ENCODE measurements at regions not wholly inside any gene's neighbourhood (a gene's known extent, or its start where the extent isn't known, plus 50 kb on each side); places are given as distances from the start of the nearest gene placed in this dataset.
A peak's percentile ranks its signal among the peaks of the same experiment; 100 is the strongest.

DNA sequence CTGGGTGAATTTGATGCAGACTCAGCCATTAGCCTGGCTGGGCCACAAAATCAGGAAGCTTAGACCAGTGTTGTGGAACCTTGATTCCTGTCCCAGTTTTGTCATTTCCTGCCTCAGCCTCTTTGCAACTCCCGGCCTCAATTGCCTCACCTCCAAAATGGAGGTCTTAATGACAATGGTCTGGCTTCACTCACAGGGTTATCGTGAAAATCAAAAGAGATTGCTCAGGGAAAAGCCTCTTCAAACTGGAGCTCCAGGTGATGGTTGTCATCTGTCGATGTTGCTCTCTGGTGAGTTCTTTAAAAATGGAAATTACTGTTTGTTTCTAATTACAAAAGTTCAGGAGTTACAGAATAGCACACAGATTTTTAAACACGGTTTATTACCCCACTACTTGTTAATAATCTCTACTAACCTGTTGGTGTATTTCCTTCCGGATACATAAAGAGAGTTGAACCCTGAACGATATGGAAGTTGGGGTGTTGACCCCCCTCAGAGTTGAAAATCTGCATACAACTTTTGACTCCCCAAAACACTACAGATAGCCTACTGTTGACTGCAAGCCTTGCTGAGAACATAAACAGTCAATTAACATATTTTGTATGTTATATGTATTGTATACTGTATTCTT, 109.9 kb upstream of the CPEB4 start:
- Histone ChIP-seq H3K9me3 (ENCODE audit: control insufficient read depth, insufficient read depth, low read length) (no peaks in the 10 kb centered on the region), H3K18ac (ENCODE audit: low read depth, low read length) (peak overlapping the region; percentile 60; the same call in 1 of the 2 replicates), H3K4me2 (ENCODE audit: low read depth, low read length) (no peak overlapping the region), H4K8ac (ENCODE audit: low read depth in 2 of 2, low read length in 2 of 2) (no peak overlapping the region; a peak in 3 of 4 replicates), H4K91ac (ENCODE audit: insufficient read depth, low read depth, low read length) (no peak overlapping the region), H2AK9ac (replicated peaks; ENCODE audit: low read depth, low read length, poor library complexity) (no peak overlapping the region), H3K56ac (ENCODE audit: extremely low read depth, insufficient read depth, low read length) (no peak overlapping the region), H2AK5ac (ENCODE audit: low read depth, low read length) (no peak overlapping the region), H3K23ac (ENCODE audit: low read depth, low read length) (no peak overlapping the region), H3K4me1 (ENCODE audit: control insufficient read depth, insufficient read depth, low read length) (peaks cover 13% of the 10 kb centered on the region), H4K20me1 (ENCODE audit: insufficient read depth, low read length) (no peaks in the 10 kb centered on the region), H3K9ac (ENCODE audit: low read depth, low read length) (no peak overlapping the region), H2BK20ac (ENCODE audit: low read depth, low read length) (0 out of 2 replicates have a peak overlapping the region, but pooled peaks have one; percentile 43), H3K79me1 (ENCODE audit: low read depth in 1 of 2, low read length in 2 of 2) (0 out of 4 replicates have a peak, but pooled peaks cover 0 to 3% of the 10 kb centered on the region in 2 experiments), H3K27ac (ENCODE audit: insufficient read depth, low read length) (no peak overlapping the region), H4K5ac (ENCODE audit: low read depth, low read length) (0 out of 2 replicates have a peak overlapping the region, but pooled peaks have one; percentile 4), H3K4me3 (ENCODE audit: insufficient read depth, low read depth, low read length) (no peak overlapping the region), H2AFZ (replicated peaks; ENCODE audit: low read length, poor library complexity) (no peak overlapping the region), H2BK5ac (ENCODE audit: low read depth, low read length, poor library complexity, severe bottlenecking) (no peak overlapping the region), H2BK15ac (ENCODE audit: low read depth, low read length) (no peak overlapping the region; the same call in 2 of the 3 replicates), H3K27me3 (ENCODE audit: control insufficient read depth, insufficient read depth, low read length) (no peaks in the 10 kb centered on the region), H2BK120ac (ENCODE audit: low read depth, low read length) (peak overlapping the region; percentile 36; the same call in 1 of the 2 replicates), H3K36me3 (ENCODE audit: control insufficient read depth, insufficient read depth, low read length) (no peaks in the 10 kb centered on the region), H3K14ac (replicated peaks; ENCODE audit: low read depth, low read length) (no peak overlapping the region), H3K9me1 (ENCODE audit: insufficient read depth, low read length) (peaks cover 13% of the 10 kb centered on the region), H3K4ac (ENCODE audit: low read depth, low read length) (no peak overlapping the region)
- POLR2A ChIA-PET (ENCODE audit: unreplicated experiment): no interaction called here
- intact Hi-C loops (cut with micrococcal nuclease) (loop anchor here (10.0 kb wide), 1 partner anchor 197 kb away; no protein-coding TSS in a partner anchor), dilution Hi-C loops (cut with HindIII; ENCODE audit: low sequenced_read_pairs, unreplicated experiment) (no loop called here), in situ Hi-C loops (cut with MboI; ENCODE audit: low sequenced_read_pairs) (no loop called here)
- TF ChIP-seq RAD21 (IDR thresholded peaks at IDR 0.05; ENCODE audit: low read length): no peak
- no TSS peak for BruUV-seq (replicated peaks)
- CTCF ChIA-PET: no interaction called here
- no peak for ATAC-seq (ENCODE audit: low read depth)
- DNase-seq: no peak
- whole genome bisulfite sequencing, 2 experiments (ENCODE audit: extremely low coverage in 2 of 2, insufficient read length in 1 of 2): 83% methylated on average over 1 of the region's 6 CpGs; no CpG with 5 or more reads in 1 of the 2 experiments
